ENCODE measurements at regions not wholly inside any gene's neighbourhood (a gene's known extent, or its start where the extent isn't known, plus 50 kb on each side); places are given as distances from the start of the nearest gene placed in this dataset.

GRCh38 chr2:144014103-144014502 lies 505.8 kb downstream of the ZEB2 start:
- no peak overlapping the region for H3K4me3 ChIP-seq
- no peaks in the 10 kb centered on the region for H3K36me3 ChIP-seq
- H3K27me3 ChIP-seq, result no peaks in the 10 kb centered on the region
- H3K27ac ChIP-seq, result no peak overlapping the region
- no peak for DNase-seq (ENCODE audit: low spot score)
- H3K9me3 ChIP-seq, result no peaks in the 10 kb centered on the region
- H3K4me1 ChIP-seq, result no peaks in the 10 kb centered on the region
- TF ChIP-seq CTCF (IDR thresholded peaks at IDR 0.05), result no peak

GRCh38 chr2:144012304-144012703 lies 507.6 kb downstream of the ZEB2 start:
- Histone ChIP-seq H3K4me1 (no peaks in the 10 kb centered on the region), H3K27me3 (no peaks in the 10 kb centered on the region), H3K36me3 (no peaks in the 10 kb centered on the region), H3K9me3 (no peaks in the 10 kb centered on the region), H3K4me3 (no peak overlapping the region), H3K27ac (no peak overlapping the region)
- no peak for TF ChIP-seq CTCF (IDR thresholded peaks at IDR 0.05)
- DNase-seq (ENCODE audit: low spot score), result no peak

- DNase-seq (ENCODE audit: low spot score), result no peak
- Histone ChIP-seq H3K4me3 (no peak overlapping the region), H3K4me1 (no peaks in the 10 kb centered on the region), H3K9me3 (no peaks in the 10 kb centered on the region), H3K27ac (no peak overlapping the region), H3K36me3 (no peaks in the 10 kb centered on the region), H3K27me3 (no peaks in the 10 kb centered on the region)
- no peak for TF ChIP-seq CTCF (IDR thresholded peaks at IDR 0.05)
Observed at GRCh38 chr2:144011553-144011952, 508.4 kb downstream of the ZEB2 start.

- no peak overlapping the region for H3K4me3 ChIP-seq
- no peaks in the 10 kb centered on the region for H3K9me3 ChIP-seq
- H3K36me3 ChIP-seq, result no peaks in the 10 kb centered on the region
- TF ChIP-seq CTCF (IDR thresholded peaks at IDR 0.05), result no peak
- no peak for DNase-seq (ENCODE audit: low spot score)
- no peaks in the 10 kb centered on the region for H3K4me1 ChIP-seq
- H3K27me3 ChIP-seq, result no peaks in the 10 kb centered on the region
- no peak overlapping the region for H3K27ac ChIP-seq
Observed at GRCh38 chr2:144011098-144011497, 508.8 kb downstream of the ZEB2 start.

GRCh38 chr2:144010096-144010836 lies 509.7 kb downstream of the ZEB2 start:
- TF ChIP-seq CTCF (IDR thresholded peaks at IDR 0.05), result no peak
- H3K27ac ChIP-seq, result no peak overlapping the region
- H3K27me3 ChIP-seq, result no peaks in the 10 kb centered on the region
- H3K4me3 ChIP-seq, result no peak overlapping the region
- H3K9me3 ChIP-seq, result no peaks in the 10 kb centered on the region
- no peak for DNase-seq (ENCODE audit: low spot score)
- no peaks in the 10 kb centered on the region for H3K4me1 ChIP-seq
- no peaks in the 10 kb centered on the region for H3K36me3 ChIP-seq

GRCh38 chr2:144006139-144006538 lies 513.8 kb downstream of the ZEB2 start:
- no peak for TF ChIP-seq CTCF (IDR thresholded peaks at IDR 0.05)
- DNase-seq (ENCODE audit: low spot score), result no peak
- Histone ChIP-seq H3K36me3 (no peaks in the 10 kb centered on the region), H3K4me3 (no peak overlapping the region), H3K27ac (no peak overlapping the region), H3K27me3 (no peaks in the 10 kb centered on the region), H3K9me3 (no peaks in the 10 kb centered on the region), H3K4me1 (no peaks in the 10 kb centered on the region)
